PC-3 (cell line): ENCODE measurements at regions not wholly inside any gene's neighbourhood (a gene's known extent, or its start where the extent isn't known, plus 50 kb on each side); places are given as distances from the start of the nearest gene placed in this dataset.

Experiments used
- ATAC-seq: fragments of 200-7000 bp; cut with Tn5 transposase; 2 replicates; pipeline ENCODE4 v1.9.1; 2020; ENCODE audit warnings: mild to moderate bottlenecking, moderate library complexity
- BruUV-seq: library from RNA; stranded (reverse); fragments of 400-500 nt; replicated peaks from 2 replicates; lab custom pipeline; 2021; lab: Mats Ljungman, UMichigan
- CTCF ChIA-PET: fragments of 300-600 bp; sonication (Branson Sonifier 250); formaldehyde crosslinking; loops from one replicate; lab custom pipeline; 2022; ENCODE audit warnings: antibody characterized with exemption; lab: Charles Lee
- POLR2A ChIA-PET: fragments of 300-600 bp; sonication (Branson Sonifier 250); formaldehyde crosslinking; loops from one replicate; lab custom pipeline; 2022; ENCODE audit warnings: antibody characterized with exemption; ENCODE audit not compliant: unreplicated experiment; lab: Charles Lee
- DNase-seq: peaks from one replicate; pipeline ENCODE4 v3.0.0-alpha.2; 2015
- H2AFZ ChIP-seq: fragments of 300-600 bp; sonication (generic); 2 replicates; pipeline ENCODE4 v1.6.0; 2016; ENCODE audit warnings: antibody characterized with exemption, low read length
- H3F3A ChIP-seq: fragments of 300-600 bp; sonication (generic); one replicate; pipeline ENCODE4 v1.6.0; 2017; ENCODE audit warnings: antibody characterized with exemption, low read length, control low read depth, mild to moderate bottlenecking; ENCODE audit not compliant: unreplicated experiment
- H3K27ac ChIP-seq: fragments of 300-600 bp; sonication (generic); 2 replicates; pipeline ENCODE4 v1.5.1; 2016; ENCODE audit warnings: mild to moderate bottlenecking, low read length
- H3K27me3 ChIP-seq: fragments of 300-600 bp; sonication (generic); 2 replicates; pipeline ENCODE4 v1.6.1; 2016; ENCODE audit warnings: low read length, mixed read lengths
- H3K36me3 ChIP-seq: fragments of 300-600 bp; sonication (generic); 2 replicates; pipeline ENCODE4 v1.6.1; 2016; ENCODE audit warnings: low read depth, mixed run types, low read length, mixed read lengths
- H3K4me1 ChIP-seq: fragments of 300-600 bp; sonication (generic); 2 replicates; pipeline ENCODE4 v1.5.1; 2016; ENCODE audit warnings: low read length; ENCODE audit not compliant: insufficient read depth
- H3K4me2 ChIP-seq: fragments of 300-600 bp; sonication (generic); 2 replicates; pipeline ENCODE4 v1.6.0; 2016; ENCODE audit warnings: low read length
- H3K4me3 ChIP-seq: fragments of 300-600 bp; sonication (generic); 2 replicates; pipeline ENCODE4 v1.5.1; 2016; ENCODE audit warnings: mild to moderate bottlenecking, low read length, mixed read lengths
- H3K79me2 ChIP-seq: fragments of 300-600 bp; sonication (generic); 2 replicates; pipeline ENCODE4 v1.6.1; 2017; ENCODE audit warnings: low read length, mixed read lengths
- H3K9ac ChIP-seq: fragments of 300-600 bp; sonication (generic); 2 replicates; pipeline ENCODE4 v1.6.0; 2016; ENCODE audit warnings: mild to moderate bottlenecking, low read length
- H3K9me2 ChIP-seq: fragments of 300-600 bp; sonication (generic); replicated peaks from 2 replicates; pipeline ENCODE4 v1.6.1; 2016; ENCODE audit warnings: mixed run types, low read length, mixed read lengths
- H3K9me3 ChIP-seq: fragments of 300-600 bp; sonication (generic); 2 replicates; pipeline ENCODE4 v1.6.1; 2016; ENCODE audit warnings: low read length, mixed read lengths
- H4K20me1 ChIP-seq: fragments of 300-600 bp; sonication (generic); 2 replicates; pipeline ENCODE4 v1.6.1; 2016; ENCODE audit warnings: low read length, mixed read lengths
- EZH2 ChIP-seq: fragments of 300-600 bp; sonication (generic); IDR thresholded peaks from one replicate; pipeline ENCODE4 v1.6.1; 2017; ENCODE audit warnings: antibody characterized with exemption, mild to moderate bottlenecking, low read length; ENCODE audit not compliant: unreplicated experiment
- EZH2phosphoT487 ChIP-seq: fragments of 300-600 bp; sonication (generic); IDR thresholded peaks from 2 replicates; pipeline ENCODE4 v1.6.1; 2018; ENCODE audit warnings: mild to moderate bottlenecking, antibody characterized with exemption, low read length, borderline replicate concordance
- intact Hi-C: fragments of 100-400 bp; cut with micrococcal nuclease; formaldehyde crosslinking; loops from 2 replicates; pipeline ENCODE4 v1.9.0; 2023
- TF ChIP-seq, protein P1 (sequence below): fragments of 300-600 bp; sonication (generic); conservative IDR thresholded peaks from 2 replicates; pipeline ENCODE4 v1.5.1; 2017; ENCODE audit warnings: antibody characterized with exemption, low read depth, mild to moderate bottlenecking, low read length

- H3K4me2 ChIP-seq = peak overlapping the region; percentile 59
- H3K79me2 ChIP-seq = peaks cover 44% of the 10 kb centered on the region
- DNase-seq (peak; percentile 92), ATAC-seq (peak; percentile 86)
- H3F3A ChIP-seq = no peaks in the 10 kb centered on the region
- H3K4me3 ChIP-seq = peak overlapping the region; percentile 49; the same call in 1 of the 2 replicates
- H3K9me2 ChIP-seq = no peaks in the 10 kb centered on the region
- peak overlapping the region; percentile 67; the same call in 1 of the 2 replicates for H2AFZ ChIP-seq
- CTCF ChIA-PET = no interaction called here
- BruUV-seq = no TSS peak
- peaks cover 22% of the 10 kb centered on the region for H3K4me1 ChIP-seq
- no peaks in the 10 kb centered on the region for H3K27me3 ChIP-seq
- no peak overlapping the region for H3K27ac ChIP-seq
- H3K9me3 ChIP-seq = no peaks in the 10 kb centered on the region
- peaks cover 4% of the 10 kb centered on the region; the same call in 1 of the 2 replicates for H3K36me3 ChIP-seq
- TF ChIP-seq EZH2 = no peak
- TF ChIP-seq, protein P1, sequence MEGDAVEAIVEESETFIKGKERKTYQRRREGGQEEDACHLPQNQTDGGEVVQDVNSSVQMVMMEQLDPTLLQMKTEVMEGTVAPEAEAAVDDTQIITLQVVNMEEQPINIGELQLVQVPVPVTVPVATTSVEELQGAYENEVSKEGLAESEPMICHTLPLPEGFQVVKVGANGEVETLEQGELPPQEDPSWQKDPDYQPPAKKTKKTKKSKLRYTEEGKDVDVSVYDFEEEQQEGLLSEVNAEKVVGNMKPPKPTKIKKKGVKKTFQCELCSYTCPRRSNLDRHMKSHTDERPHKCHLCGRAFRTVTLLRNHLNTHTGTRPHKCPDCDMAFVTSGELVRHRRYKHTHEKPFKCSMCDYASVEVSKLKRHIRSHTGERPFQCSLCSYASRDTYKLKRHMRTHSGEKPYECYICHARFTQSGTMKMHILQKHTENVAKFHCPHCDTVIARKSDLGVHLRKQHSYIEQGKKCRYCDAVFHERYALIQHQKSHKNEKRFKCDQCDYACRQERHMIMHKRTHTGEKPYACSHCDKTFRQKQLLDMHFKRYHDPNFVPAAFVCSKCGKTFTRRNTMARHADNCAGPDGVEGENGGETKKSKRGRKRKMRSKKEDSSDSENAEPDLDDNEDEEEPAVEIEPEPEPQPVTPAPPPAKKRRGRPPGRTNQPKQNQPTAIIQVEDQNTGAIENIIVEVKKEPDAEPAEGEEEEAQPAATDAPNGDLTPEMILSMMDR = no peak
- TF ChIP-seq EZH2phosphoT487 = no peak
- intact Hi-C loops = loop anchor here (5.0 to 10.0 kb wide), 5 partner anchors 75 to 493 kb away; no protein-coding TSS in a partner anchor
- H4K20me1 ChIP-seq = peaks cover 42% of the 10 kb centered on the region
- POLR2A ChIA-PET = interaction anchor here (0.6 kb wide), 1 partner anchor 40 kb away, joined by 6 read pairs; no protein-coding TSS in a partner anchor
- no peak overlapping the region for H3K9ac ChIP-seq
These were observed 400.9 kb downstream of the SHQ1 start for GRCh38 chr3:72447059-72447946.

- intact Hi-C loops = loop anchor here (5.0 to 10.0 kb wide), 5 partner anchors 76 to 492 kb away; no protein-coding TSS in a partner anchor
- H4K20me1 ChIP-seq = peaks cover 51% of the 10 kb centered on the region
These were observed 401.8 kb downstream of the SHQ1 start, which contains the start of gene RYBP for GRCh38 chr3:72446218-72447058. Gene RYBP, minus strand, starts transcription at chr3:72446621.

More at GRCh38 chr3:72446218-72447058, 401.8 kb downstream of the SHQ1 start, which contains the start of gene RYBP:
- H3K9me2 ChIP-seq = no peaks in the 10 kb centered on the region
- H3K27me3 ChIP-seq = no peaks in the 10 kb centered on the region
- BruUV-seq = no TSS peak
- peak within 1 kb of the TSS; percentile 87 for H3K4me3 ChIP-seq
- H3K9me3 ChIP-seq = no peaks in the 10 kb centered on the region
- H3K27ac ChIP-seq = peak within 1 kb of the TSS; percentile 18; the same call in 1 of the 2 replicates
- H3F3A ChIP-seq = no peaks in the 10 kb centered on the region
- peak within 1 kb of the TSS; percentile 67 for H2AFZ ChIP-seq
- CTCF ChIA-PET = no interaction called here
- POLR2A ChIA-PET = interaction anchor here (0.7 kb wide), 1 partner anchor 130 kb away, joined by 3 read pairs; no protein-coding TSS in a partner anchor
- H3K36me3 ChIP-seq = peaks cover 4% of the 10 kb centered on the region; the same call in 1 of the 2 replicates
- peak within 1 kb of the TSS; percentile 96 for H3K4me2 ChIP-seq
- DNase-seq (peak; percentile 49), ATAC-seq (peak; percentile 45)
- peaks cover 53% of the 10 kb centered on the region for H3K79me2 ChIP-seq
- peak within 1 kb of the TSS; percentile 69 for H3K9ac ChIP-seq
- TF ChIP-seq, protein P1 = no peak
- no peak for TF ChIP-seq EZH2phosphoT487
- TF ChIP-seq EZH2 = no peak
- H3K4me1 ChIP-seq = peaks cover 31% of the 10 kb centered on the region
